A549 (cell line): ENCODE measurements at regions not wholly inside any gene's neighbourhood (a gene's known extent, or its start where the extent isn't known, plus 50 kb on each side); places are given as distances from the start of the nearest gene placed in this dataset.

Source experiments
- ATAC-seq, 2 experiments: fragments of 200-7000 bp in 1 of 2; fragments of >200 bp in 1 of 2; cut with Nextera tagmentation in 1 of 2; cut with Tn5 transposase in 1 of 2; 3 replicates each; pipeline versions ENCODE4 v1.8.0 to v1.9.1; 2018 to 2020; ENCODE audit warnings: mild to moderate bottlenecking in 1 of 2, moderate library complexity in 1 of 2
- CTCF ChIA-PET: fragments of 300-600 bp; sonication (Branson Sonifier 250); formaldehyde crosslinking; extraction: SDS; loops from one replicate; lab custom pipeline; 2021; ENCODE audit warnings: antibody characterized with exemption, inconsistent platforms; lab: Yijun Ruan, JAX
- POLR2A ChIA-PET: fragments of 350-600 bp; formaldehyde crosslinking; extraction: SDS; loops from one replicate; lab custom pipeline; 2021; ENCODE audit warnings: antibody characterized with exemption, inconsistent platforms; lab: Yijun Ruan, JAX
- DNase-seq, 2 experiments: peaks; one replicate each; pipeline versions ENCODE4 v3.0.0 to v3.0.0-alpha.2; 2011 to 2016; ENCODE audit warnings: low read depth in 1 of 2, low spot score in 1 of 2
- FAIRE-seq: peaks from 2 replicates; lab custom pipeline; 2011; peaks lifted over from hg19 to GRCh38; lab: Jason Lieb, UNC
- H3K27ac ChIP-seq, 2 experiments: fragments of >200 bp; sonication (Bioruptor Twin); formaldehyde crosslinking; 3 replicates each; pipeline ENCODE4 v1.5.1; 2016 to 2017
- H3K4me1 ChIP-seq: fragments of >200 bp; sonication (Bioruptor Twin); formaldehyde crosslinking; 3 replicates; pipeline ENCODE4 v1.6.1; 2016
- H3K4me2 ChIP-seq: fragments of >200 bp; sonication (Bioruptor Twin); formaldehyde crosslinking; 3 replicates; pipeline ENCODE4 v1.6.1; 2016
- H3K4me3 ChIP-seq: fragments of >200 bp; sonication (Bioruptor Twin); formaldehyde crosslinking; 3 replicates; pipeline ENCODE4 v1.5.1; 2016
- H3K9me3 ChIP-seq: fragments of >200 bp; sonication (Bioruptor Twin); formaldehyde crosslinking; 3 replicates; pipeline ENCODE4 v1.6.1; 2016
- ATOH8 ChIP-seq: fragments of 250-450 bp; sonication (Bioruptor Pico); IDR thresholded peaks from 2 replicates; pipeline ENCODE4 v1.5.0; 2020; ENCODE audit warnings: low read depth, mild to moderate bottlenecking, moderate library complexity
- BCL3 ChIP-seq: fragments of >200 bp; sonication (Bioruptor Twin); formaldehyde crosslinking; IDR thresholded peaks from 3 replicates; pipeline ENCODE4 v1.6.1; 2016
- BHLHE40 ChIP-seq: IDR thresholded peaks from 2 replicates; pipeline ENCODE4 v1.6.1; 2012; ENCODE audit warnings: low read depth, low read length, inconsistent platforms
- CHD2 ChIP-seq: fragments of 150-350 bp; IDR thresholded peaks from 2 replicates; pipeline ENCODE4 v1.6.1; 2014; ENCODE audit warnings: low read length; ENCODE audit not compliant: partially characterized antibody
- EHF ChIP-seq: fragments of 250-450 bp; sonication (Bioruptor Pico); IDR thresholded peaks from 2 replicates; pipeline ENCODE4 v1.5.0; 2020; ENCODE audit warnings: mild to moderate bottlenecking
- EP300 ChIP-seq, 2 experiments: fragments of >200 bp; sonication (Bioruptor Twin); formaldehyde crosslinking; IDR thresholded peaks; 2 replicates in 1 of 2; 3 replicates in 1 of 2; pipeline ENCODE4 v1.6.1; 2016 to 2017
- FOSB ChIP-seq: fragments of 250-450 bp; sonication (Bioruptor Pico); IDR thresholded peaks from 2 replicates; pipeline ENCODE4 v1.5.0; 2020; ENCODE audit warnings: mild to moderate bottlenecking, moderate library complexity
- FOSL2 ChIP-seq, 2 experiments: fragments of 450-650 bp in 1 of 2; fragments of >200 bp in 1 of 2; sonication (Bioruptor Twin) in 1 of 2; formaldehyde crosslinking; IDR thresholded peaks; 2 replicates each; pipeline versions ENCODE4 v1.5.0 to v1.6.1; 2016 to 2020; ENCODE audit warnings: mild to moderate bottlenecking in 1 of 2, moderate library complexity in 1 of 2
- HDAC2 ChIP-seq: fragments of 200-600 bp; sonication (generic); IDR thresholded peaks from 2 replicates; pipeline ENCODE4 v1.6.1; 2016
- HES2 ChIP-seq: fragments of >200 bp; sonication (Bioruptor Twin); formaldehyde crosslinking; IDR thresholded peaks from 2 replicates; pipeline ENCODE4 v1.6.1; 2016
- HEYL ChIP-seq: fragments of 250-450 bp; sonication (Bioruptor Pico); IDR thresholded peaks from 2 replicates; pipeline ENCODE4 v1.8.0; 2021; ENCODE audit warnings: mild to moderate bottlenecking, moderate library complexity
- HMGXB4 ChIP-seq: fragments of 250-450 bp; sonication (Bioruptor Pico); IDR thresholded peaks from 2 replicates; pipeline ENCODE4 v1.5.0; 2021; ENCODE audit warnings: mild to moderate bottlenecking, moderate library complexity, borderline replicate concordance
- MAX ChIP-seq: IDR thresholded peaks from 2 replicates; pipeline ENCODE4 v1.6.1; 2012
- PBX3 ChIP-seq: IDR thresholded peaks from 2 replicates; pipeline ENCODE4 v1.6.1; 2012
- POLR2AphosphoS2 ChIP-seq: conservative IDR thresholded peaks from 2 replicates; pipeline ENCODE4 v1.6.1; 2012; ENCODE audit warnings: low read length, improper control_type of control experiment, inconsistent platforms
- RARB ChIP-seq: fragments of 250-450 bp; sonication (Bioruptor Pico); IDR thresholded peaks from 2 replicates; pipeline ENCODE4 v1.8.0; 2021; ENCODE audit warnings: mild to moderate bottlenecking, moderate library complexity
- TFCP2L1 ChIP-seq: fragments of 250-450 bp; sonication (Bioruptor Pico); IDR thresholded peaks from 2 replicates; pipeline ENCODE4 v1.5.0; 2021; ENCODE audit warnings: mild to moderate bottlenecking
- TP53 ChIP-seq: fragments of 250-450 bp; sonication (Bioruptor Pico); IDR thresholded peaks from 2 replicates; pipeline ENCODE4 v1.5.0; 2021; ENCODE audit warnings: mild to moderate bottlenecking, moderate library complexity
- ZNF302 ChIP-seq: fragments of 250-450 bp; sonication (Bioruptor Pico); IDR thresholded peaks from 2 replicates; pipeline ENCODE4 v1.9.0; 2021; ENCODE audit warnings: inconsistent platforms, mild to moderate bottlenecking, moderate library complexity
- WGBS: methylation state at CpG from one replicate; pipeline ENCODE4 v1.1.6; 2017; ENCODE audit errors: missing lambda C conversion rate; 5-methylcytosine and 5-hydroxymethylcytosine counted together

GRCh38 chr4:132660181-132660580 is 488.9 kb upstream of the PCDH10 start (continued):
- TF ChIP-seq HMGXB4 (CRISPR knock-in tag) = no peak
- TF ChIP-seq PBX3 = no peak
- no peak for TF ChIP-seq HES2
- TF ChIP-seq FOSL2 (IDR thresholded peaks at IDR 0.05) = no peak
- no peak for TF ChIP-seq FOSL2 (CRISPR knock-in tag; IDR thresholded peaks at IDR 0.05)
- TF ChIP-seq HDAC2 = no peak
- no peak for TF ChIP-seq HEYL

GRCh38 chr4:132662456-132662855 is 486.6 kb upstream of the PCDH10 start:
- ATAC-seq (no peak), FAIRE-seq (no peak), DNase-seq (no peak)
- ChIA-PET POLR2A (no interaction called here), CTCF (no interaction called here)
- Histone ChIP-seq H3K4me1 (no peaks in the 10 kb centered on the region), H3K4me2 (no peak overlapping the region), H3K27ac (no peak overlapping the region), H3K4me3 (no peak overlapping the region), H3K9me3 (no peaks in the 10 kb centered on the region)
- WGBS = 56% methylated on average over 1 of the region's 1 CpG
- TF ChIP-seq ZNF302 = no peak
- no peak for TF ChIP-seq BHLHE40
- TF ChIP-seq POLR2AphosphoS2 = no peak
- no peak for TF ChIP-seq PBX3
- TF ChIP-seq MAX = no peak
- no peak for TF ChIP-seq TFCP2L1
- TF ChIP-seq HMGXB4 (CRISPR knock-in tag) = no peak
- TF ChIP-seq FOSB (CRISPR knock-in tag) = no peak
- TF ChIP-seq EHF (CRISPR knock-in tag) = no peak
- no peak for TF ChIP-seq HES2
- no peak for TF ChIP-seq EP300 (IDR thresholded peaks at IDR 0.05)
- TF ChIP-seq RARB (CRISPR knock-in tag) = no peak
- no peak for TF ChIP-seq BCL3
- no peak for TF ChIP-seq CHD2
- TF ChIP-seq HEYL = no peak
- no peak for TF ChIP-seq ATOH8 (CRISPR knock-in tag)
- no peak for TF ChIP-seq TP53 (CRISPR knock-in tag)
